Stimulated activated CD8-positive, alpha-beta memory T cell treated with anti-CD3 and anti-CD28 coated beads, Interleukin-15, amount 100 ng/mL, for 24 hours (primary cell): ENCODE measurements at regions not wholly inside any gene's neighbourhood (a gene's known extent, or its start where the extent isn't known, plus 50 kb on each side); places are given as distances from the start of the nearest gene placed in this dataset.
A peak's percentile ranks its signal among the peaks of the same experiment; 100 is the strongest.
"Not testable (repeated sequence)": the region's sequence is repeated elsewhere in the genome, so short reads cannot be mapped to it uniquely, and the experiment has no call there.

ENCODE experiments used
- DNase-seq: peaks from one replicate; pipeline ENCODE4 v3.0.0-alpha.2; 2020; ENCODE audit warnings: low read depth

DNA sequence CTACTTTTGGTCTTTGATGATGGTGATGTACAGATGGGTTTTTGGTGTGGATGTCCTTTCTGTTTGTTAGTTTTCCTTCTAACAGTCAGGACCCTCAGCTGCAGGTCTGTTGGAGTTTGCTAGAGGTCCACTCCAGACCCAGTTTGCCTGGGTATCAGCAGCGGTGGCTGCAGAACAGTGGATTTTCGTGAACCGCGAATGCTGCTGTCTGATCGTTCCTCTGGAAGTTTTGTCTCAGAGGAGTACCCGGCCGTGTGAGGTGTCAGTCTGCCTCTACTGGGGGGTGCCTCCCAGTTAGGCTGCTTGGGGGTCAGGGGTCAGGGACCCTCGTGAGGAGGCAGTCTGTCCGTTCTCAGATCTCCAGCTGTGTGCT lies 56.6 kb upstream of the TNFAIP8 start:
- DNase-seq: not testable (repeated sequence)

DNA sequence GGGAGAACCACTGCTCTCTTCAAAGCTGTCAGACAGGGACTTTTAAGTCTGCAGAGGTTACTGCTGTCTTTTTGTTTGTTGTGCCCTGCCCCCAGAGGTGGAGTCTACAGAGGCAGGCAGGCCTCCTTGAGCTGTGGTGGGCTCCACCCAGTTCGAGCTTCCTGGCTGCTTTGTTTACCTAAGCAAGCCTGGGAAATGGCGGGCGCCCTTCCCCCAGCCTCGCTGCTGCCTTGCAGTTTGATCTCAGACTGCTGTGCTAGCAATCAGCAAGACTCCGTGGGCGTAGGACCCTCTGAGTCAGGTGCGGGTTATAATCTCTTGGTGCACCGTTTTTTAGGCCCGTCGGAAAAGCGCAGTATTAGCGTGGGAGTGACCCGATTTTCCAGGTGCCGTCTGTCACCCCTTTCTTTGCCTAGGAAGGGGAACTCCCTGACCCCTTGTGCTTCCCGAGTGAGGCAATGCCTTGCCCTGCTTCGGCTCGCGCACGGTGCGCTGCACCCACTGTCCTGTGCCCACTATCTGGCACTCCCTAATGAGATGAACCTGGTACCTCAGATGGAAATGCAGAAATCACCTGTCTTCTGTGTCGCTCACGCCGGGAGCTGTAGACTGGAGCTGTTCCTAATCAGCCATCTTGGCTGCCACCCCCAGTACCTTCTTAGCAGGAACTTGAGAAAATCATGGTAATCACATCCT lies 56.1 kb upstream of the TNFAIP8 start:
- peak; percentile 53 for DNase-seq

DNA sequence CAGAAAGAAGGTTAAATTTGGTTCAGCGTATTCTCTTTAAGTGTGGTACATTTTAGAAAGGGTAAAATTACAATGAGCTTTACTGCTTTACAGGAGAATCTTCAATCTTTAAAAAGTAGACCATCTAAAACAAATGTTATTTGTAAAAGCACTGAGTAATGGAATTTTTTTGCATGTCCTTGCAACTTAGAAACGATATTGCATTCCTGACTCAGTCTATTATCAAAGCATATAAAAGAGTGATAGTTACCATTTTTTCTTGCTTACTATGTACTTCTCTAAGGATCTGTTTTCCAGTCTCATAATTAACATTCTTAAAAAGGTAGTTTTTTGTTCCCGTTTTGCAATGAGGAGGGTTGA lies 55.5 kb upstream of the TNFAIP8 start:
- no peak for DNase-seq

DNA sequence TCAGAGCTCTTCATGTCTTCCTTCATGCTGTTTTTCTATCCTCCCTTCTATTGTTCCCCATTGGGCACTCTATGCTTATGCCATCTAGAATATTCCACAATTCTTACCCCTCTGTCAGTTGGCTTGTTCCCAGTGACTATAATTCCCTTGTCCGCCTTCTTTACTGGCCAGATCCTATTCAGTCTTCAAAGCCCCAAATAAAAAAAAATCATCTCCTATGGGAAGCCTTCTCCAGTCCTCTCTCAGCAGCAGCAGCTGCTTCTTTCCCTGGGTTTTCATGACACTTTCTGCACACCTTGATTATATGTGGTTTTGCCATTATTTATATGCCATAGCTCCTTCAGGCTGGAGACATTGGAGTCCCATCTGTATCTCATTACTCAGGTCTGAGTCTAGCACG lies 54.6 kb upstream of the TNFAIP8 start:
- DNase-seq: no peak

DNA sequence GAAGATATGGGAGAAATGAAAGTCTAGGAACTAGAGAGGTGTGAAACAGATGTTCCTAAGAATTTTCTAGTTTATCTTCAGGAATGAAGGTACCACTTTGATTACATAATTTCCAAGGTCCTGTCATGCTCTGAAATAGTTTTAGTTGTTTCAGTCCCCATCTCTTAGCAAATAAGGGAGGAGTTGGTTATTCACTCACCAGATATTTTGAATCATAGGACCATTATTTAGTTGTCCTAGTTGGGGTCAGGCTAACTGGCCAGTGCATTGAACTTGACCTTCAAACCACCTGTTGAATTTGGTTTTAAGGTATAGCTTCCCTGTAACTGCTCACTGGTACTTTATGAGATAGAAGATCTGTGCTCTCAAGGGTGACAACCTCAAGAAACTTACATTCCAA lies 53.9 kb upstream of the TNFAIP8 start:
- no peak for DNase-seq

GRCh38 chr5:119302449-119302848 lies 53.4 kb upstream of the TNFAIP8 start:
- DNase-seq: no peak

- no peak for DNase-seq
Observed at GRCh38 chr5:119302916-119303897, 52.6 kb upstream of the TNFAIP8 start.

GRCh38 chr5:119304439-119305211 lies 51.2 kb upstream of the TNFAIP8 start:
- DNase-seq: no peak
